H9 (cell line): ENCODE measurements at regions not wholly inside any gene's neighbourhood (a gene's known extent, or its start where the extent isn't known, plus 50 kb on each side); places are given as distances from the start of the nearest gene placed in this dataset.

Experiments
- DNase-seq: peaks from one replicate; pipeline ENCODE4 v3.0.0-alpha.2; 2017
- H2AFZ ChIP-seq: one replicate; pipeline ENCODE4 v1.6.1; 2013; ENCODE audit warnings: mild to moderate bottlenecking, low read length, control low read depth, moderate library complexity
- H2AK5ac ChIP-seq: 2 replicates; pipeline ENCODE4 v1.6.1; 2013; ENCODE audit warnings: low read length, control low read depth, mixed read lengths; ENCODE audit not compliant: insufficient read length
- H2BK120ac ChIP-seq: one replicate; pipeline ENCODE4 v1.6.1; 2013; ENCODE audit warnings: low read depth, mild to moderate bottlenecking, low read length, control low read depth, inconsistent platforms; ENCODE audit not compliant: poor library complexity, severe bottlenecking
- H2BK12ac ChIP-seq: 2 replicates; pipeline ENCODE4 v1.6.1; 2013; ENCODE audit warnings: low read length, control low read depth, mixed read lengths, low read depth; ENCODE audit not compliant: insufficient read length
- H2BK15ac ChIP-seq: 2 replicates; pipeline ENCODE4 v1.6.1; 2013; ENCODE audit warnings: low read depth, low read length, control low read depth
- H2BK20ac ChIP-seq: one replicate; pipeline ENCODE4 v1.6.1; 2013; ENCODE audit warnings: low read depth, mild to moderate bottlenecking, low read length, control low read depth, inconsistent platforms; ENCODE audit not compliant: poor library complexity, severe bottlenecking
- H2BK5ac ChIP-seq: 2 replicates; pipeline ENCODE4 v1.6.1; 2013; ENCODE audit warnings: low read length, control low read depth, mixed read lengths; ENCODE audit not compliant: insufficient read length
- H3K14ac ChIP-seq: 2 replicates; pipeline ENCODE4 v1.6.1; 2013; ENCODE audit warnings: low read length, control low read depth; ENCODE audit not compliant: insufficient read depth
- H3K18ac ChIP-seq: 2 replicates; pipeline ENCODE4 v1.6.1; 2013; ENCODE audit warnings: low read depth, mild to moderate bottlenecking, mixed read lengths, low read length, control low read depth; ENCODE audit not compliant: insufficient read length
- H3K23ac ChIP-seq: 2 replicates; pipeline ENCODE4 v1.6.1; 2013; ENCODE audit warnings: low read length, control low read depth, mixed read lengths, low read depth; ENCODE audit not compliant: insufficient read length
- H3K23me2 ChIP-seq: 2 replicates; pipeline ENCODE4 v1.6.1; 2013; ENCODE audit warnings: low read depth, mild to moderate bottlenecking, mixed read lengths, low read length, control low read depth; ENCODE audit not compliant: insufficient read length, poor library complexity, severe bottlenecking
- H3K27ac ChIP-seq: 2 replicates; pipeline ENCODE4 v1.5.1; 2013; ENCODE audit warnings: low read length, control low read depth, mixed read lengths, low read depth; ENCODE audit not compliant: insufficient read length
- H3K27me3 ChIP-seq: 2 replicates; pipeline ENCODE4 v1.6.1; 2013; ENCODE audit warnings: low read length, control low read depth, inconsistent platforms; ENCODE audit not compliant: insufficient read depth
- H3K4ac ChIP-seq: 2 replicates; pipeline ENCODE4 v1.6.1; 2013; ENCODE audit warnings: low read depth, mild to moderate bottlenecking, control low read depth, inconsistent platforms, low read length, moderate library complexity
- H3K4me1 ChIP-seq: 2 replicates; pipeline ENCODE4 v1.6.1; 2013; ENCODE audit warnings: low read length, control low read depth, inconsistent platforms; ENCODE audit not compliant: insufficient read depth
- H3K4me2 ChIP-seq: 2 replicates; pipeline ENCODE4 v1.6.1; 2013; ENCODE audit warnings: low read length, control low read depth, mixed read lengths; ENCODE audit not compliant: insufficient read length, insufficient read depth
- H3K56ac ChIP-seq: 2 replicates; pipeline ENCODE4 v1.6.1; 2013; ENCODE audit warnings: low read depth, mild to moderate bottlenecking, mixed read lengths, low read length, control low read depth; ENCODE audit not compliant: insufficient read length
- H3K79me1 ChIP-seq: 2 replicates; pipeline ENCODE4 v1.6.1; 2013; ENCODE audit warnings: low read depth, mild to moderate bottlenecking, moderate library complexity, low read length, control low read depth, inconsistent platforms; ENCODE audit not compliant: insufficient read depth, poor library complexity, severe bottlenecking
- H3K79me2 ChIP-seq: 2 replicates; pipeline ENCODE4 v1.6.1; 2013; ENCODE audit warnings: low read length, control low read depth, inconsistent platforms; ENCODE audit not compliant: insufficient read depth
- H3K9ac ChIP-seq: 2 replicates; pipeline ENCODE4 v1.6.1; 2013; ENCODE audit warnings: low read length, control low read depth, mixed read lengths; ENCODE audit not compliant: insufficient read length; ENCODE audit errors: extremely low read depth
- H3K9me3 ChIP-seq: one replicate; pipeline ENCODE4 v1.6.1; 2013; ENCODE audit warnings: low read depth, low read length, inconsistent platforms; ENCODE audit not compliant: control insufficient read depth
- H3T11ph ChIP-seq: one replicate; pipeline ENCODE4 v1.6.1; 2013; ENCODE audit warnings: mild to moderate bottlenecking, low read length, control low read depth, inconsistent platforms
- H4K20me1 ChIP-seq: one replicate; pipeline ENCODE4 v1.6.1; 2013; ENCODE audit not compliant: control insufficient read depth, insufficient read length, insufficient read depth
- H4K5ac ChIP-seq: 2 replicates; pipeline ENCODE4 v1.6.1; 2013; ENCODE audit warnings: low read depth, mild to moderate bottlenecking, mixed read lengths, low read length, control low read depth; ENCODE audit not compliant: insufficient read length
- H4K8ac ChIP-seq: replicated peaks from 2 replicates; pipeline ENCODE4 v1.6.1; 2013; ENCODE audit warnings: low read length, control low read depth, mixed read lengths, low read depth; ENCODE audit not compliant: insufficient read length
- H4K91ac ChIP-seq: 2 replicates; pipeline ENCODE4 v1.6.1; 2013; ENCODE audit warnings: low read depth, mild to moderate bottlenecking, moderate library complexity, mixed read lengths, low read length, control low read depth; ENCODE audit not compliant: insufficient read length
- H3K27ac Mint-ChIP-seq, 3 experiments: 2 replicates in 2 of 3; 3 replicates in 1 of 3; pipeline ENCODE4 v1.8.0; 2020 to 2021; ENCODE audit warnings: mixed read lengths in 3 of 3, mild to moderate bottlenecking in 1 of 3, moderate library complexity in 1 of 3
- H3K27me3 Mint-ChIP-seq: 2 replicates; pipeline ENCODE4 v1.8.0; 2021; ENCODE audit warnings: low read depth, mild to moderate bottlenecking, moderate library complexity, mixed read lengths
- H3K36me3 Mint-ChIP-seq, 3 experiments: 2 replicates in 2 of 3; 3 replicates in 1 of 3; pipeline ENCODE4 v1.8.0; 2020 to 2021; ENCODE audit warnings: low read depth in 3 of 3, mixed read lengths in 3 of 3; ENCODE audit not compliant: insufficient read depth in 1 of 3
- H3K4me1 Mint-ChIP-seq, 2 experiments: 2 replicates each; pipeline ENCODE4 v1.8.0; 2020; ENCODE audit warnings: mixed read lengths in 2 of 2
- H3K4me3 Mint-ChIP-seq, 2 experiments: 2 replicates in 1 of 2; 3 replicates in 1 of 2; pipeline ENCODE4 v1.8.0; 2020 to 2021; ENCODE audit warnings: mild to moderate bottlenecking in 2 of 2, mixed read lengths in 2 of 2, moderate library complexity in 1 of 2
- H3K9me3 Mint-ChIP-seq, 2 experiments: 2 replicates in 1 of 2; 3 replicates in 1 of 2; pipeline ENCODE4 v1.8.0; 2020; ENCODE audit warnings: mild to moderate bottlenecking in 2 of 2, mixed read lengths in 2 of 2, moderate library complexity in 1 of 2
- CTCF ChIP-seq: fragments of 200-600 bp; sonication (generic); conservative IDR thresholded peaks from 3 replicates; pipeline ENCODE4 v1.8.0; 2021; ENCODE audit warnings: antibody characterized with exemption, mild to moderate bottlenecking
- WGBS: extraction: QIAGEN DNeasy Blood & Tissue Kit; methylation state at CpG from one replicate; pipeline ENCODE4 v1.1.7; 2013; ENCODE audit warnings: missing lambda C conversion rate, low lambda C conversion rate, mixed read lengths; ENCODE audit not compliant: insufficient read length; ENCODE audit errors: extremely low coverage; 5-methylcytosine and 5-hydroxymethylcytosine counted together

GRCh38 chr9:2341126-2341525 is 280.5 kb upstream of the VLDLR start:
- Mint-ChIP-seq H3K36me3 (peaks cover 0 to 1% (median 0%) of the 10 kb centered on the region in 3 experiments; a peak in 4 of 7 replicates), H3K27ac (no peak overlapping the region), H3K4me1 (no peaks in the 10 kb centered on the region; a peak in 1 of 4 replicates), H3K27me3 (no peaks in the 10 kb centered on the region), H3K4me3 (no peak overlapping the region), H3K9me3 (peaks cover 0 to 3% of the 10 kb centered on the region in 2 experiments; a peak in 1 of 5 replicates)
- no peaks in the 10 kb centered on the region for H3K27me3 ChIP-seq
- H4K20me1 ChIP-seq: no peaks in the 10 kb centered on the region
- no peaks in the 10 kb centered on the region; the same call in 1 of the 2 replicates for H3K79me2 ChIP-seq
- H3K56ac ChIP-seq: no peak overlapping the region
- no peak overlapping the region for H3K23ac ChIP-seq
- H2AFZ ChIP-seq: no peak overlapping the region
- H2BK15ac ChIP-seq: no peak overlapping the region
- H3K9me3 ChIP-seq: no peaks in the 10 kb centered on the region
- no peak overlapping the region for H3T11ph ChIP-seq
- no peak overlapping the region for H3K9ac ChIP-seq
- H3K14ac ChIP-seq: no peak overlapping the region
- H2BK12ac ChIP-seq: no peak overlapping the region
- no peak overlapping the region for H4K91ac ChIP-seq
- H3K4me1 ChIP-seq: no peaks in the 10 kb centered on the region
- no peak overlapping the region for H2AK5ac ChIP-seq
- H2BK20ac ChIP-seq: no peak overlapping the region
- H2BK120ac ChIP-seq: no peak overlapping the region
- no peaks in the 10 kb centered on the region for H3K23me2 ChIP-seq
- H4K5ac ChIP-seq: no peak overlapping the region
- no peaks in the 10 kb centered on the region for H3K79me1 ChIP-seq
- no peak overlapping the region for H3K18ac ChIP-seq
- no CpG with 5 or more reads among the region's 3 CpGs for WGBS
- H4K8ac ChIP-seq: no peak overlapping the region
- no peak overlapping the region for H3K27ac ChIP-seq
- no peak for TF ChIP-seq CTCF
- H2BK5ac ChIP-seq: no peak overlapping the region
- no peak overlapping the region for H3K4me2 ChIP-seq
- no peak for DNase-seq
- H3K4ac ChIP-seq: no peak overlapping the region
